Esophagus muscularis mucosa (tissue), 4 donors: ENCODE measurements at regions not wholly inside any gene's neighbourhood (a gene's known extent, or its start where the extent isn't known, plus 50 kb on each side); places are given as distances from the start of the nearest gene placed in this dataset.

Source experiments
- DNase-seq: peaks from one replicate; pipeline ENCODE4 v3.0.0-alpha.2; 2017; ENCODE audit errors: extremely low spot score
- H3K27ac ChIP-seq, 4 donors: fragments of 200-600 bp; sonication (generic); replicated peaks in 1 of 4; 1 replicate in 3 of 4; 2 replicates in 1 of 4; pipeline ENCODE4 v1.5.1; 2016 to 2019; ENCODE audit warnings: mild to moderate bottlenecking in 1 of 4
- H3K27me3 ChIP-seq, 4 donors: fragments of 200-600 bp; sonication (generic); one replicate each; pipeline versions ENCODE4 v1.5.1 to v1.6.0; 2016 to 2019
- H3K36me3 ChIP-seq, 4 donors: fragments of 200-600 bp; sonication (generic); one replicate each; pipeline ENCODE4 v1.5.1; 2016 to 2019
- H3K4me1 ChIP-seq, 4 donors: fragments of 200-600 bp; sonication (generic); one replicate each; pipeline ENCODE4 v1.5.1; 2016 to 2019
- H3K4me3 ChIP-seq, 4 donors: fragments of 200-600 bp; sonication (generic); 1 replicate in 2 of 4; 2 replicates in 2 of 4; pipeline ENCODE4 v1.5.1; 2016 to 2019; ENCODE audit warnings: mild to moderate bottlenecking in 4 of 4, moderate library complexity in 1 of 4
- H3K9me3 ChIP-seq, 4 donors: fragments of 200-600 bp; sonication (generic); 1 replicate in 3 of 4; 2 replicates in 1 of 4; pipeline ENCODE4 v1.5.1; 2016 to 2019
- CTCF ChIP-seq, 3 experiments: fragments of 200-600 bp in 2 of 3; fragments of 450-650 bp in 1 of 3; sonication (generic) in 2 of 3; IDR thresholded peaks; one replicate each; pipeline ENCODE4 v1.5.1; 2017 to 2019; ENCODE audit warnings: antibody characterized with exemption in 3 of 3, mild to moderate bottlenecking in 2 of 3, moderate library complexity in 1 of 3
- EP300 ChIP-seq: sonication (generic); formaldehyde crosslinking; IDR thresholded peaks from one replicate; pipeline ENCODE4 v1.6.1; 2017; ENCODE audit warnings: antibody characterized with exemption
- POLR2A ChIP-seq: fragments of 450-650 bp; IDR thresholded peaks from one replicate; pipeline ENCODE4 v1.6.1; 2017; ENCODE audit warnings: antibody characterized with exemption, moderate library complexity, mild to moderate bottlenecking, low read depth
- POLR2AphosphoS5 ChIP-seq, 2 donors: sonication (generic); formaldehyde crosslinking; IDR thresholded peaks; one replicate each; pipeline ENCODE4 v1.6.1; 2017; ENCODE audit warnings: antibody characterized with exemption in 2 of 2
- WGBS: methylation state at CpG from one replicate; pipeline ENCODE4 v1.1.5; 2018; 5-methylcytosine and 5-hydroxymethylcytosine counted together
- intact Hi-C: fragments of 100-400 bp; cut with DNase I; formaldehyde crosslinking; loops from one replicate; pipeline ENCODE4 v1.15.1; 2023

GRCh38 chr6:43843097-43843645 is 73.2 kb downstream of the VEGFA start:
- Histone ChIP-seq H3K9me3 (no peaks in the 10 kb centered on the region), H3K27ac (no peak overlapping the region), H3K4me1 (peaks cover 0 to 3% (median 0%) of the 10 kb centered on the region in 4 donors), H3K27me3 (no peaks in the 10 kb centered on the region), H3K36me3 (no peaks in the 10 kb centered on the region), H3K4me3 (no peak overlapping the region)
- intact Hi-C loops, result no loop called here
- TF ChIP-seq EP300 (no peak), CTCF (IDR thresholded peaks at IDR 0.05) (no peak), POLR2A (no peak), POLR2AphosphoS5 (IDR thresholded peaks at IDR 0.05) (no peak)
- no peak for DNase-seq
- 63% methylated on average over 5 of the region's 5 CpGs for WGBS

GRCh38 chr6:43842231-43842794 is 72.3 kb downstream of the VEGFA start:
- TF ChIP-seq CTCF (IDR thresholded peaks at IDR 0.05), result no peak
- TF ChIP-seq POLR2AphosphoS5 (IDR thresholded peaks at IDR 0.05), result no peak
- TF ChIP-seq EP300, result no peak
- no peak for TF ChIP-seq POLR2A
- Histone ChIP-seq H3K36me3 (no peaks in the 10 kb centered on the region), H3K27me3 (no peaks in the 10 kb centered on the region), H3K27ac (no peak overlapping the region), H3K9me3 (no peaks in the 10 kb centered on the region), H3K4me3 (no peak overlapping the region), H3K4me1 (peaks cover 0 to 5% (median 0%) of the 10 kb centered on the region in 4 donors)
- intact Hi-C loops, result no loop called here
- DNase-seq, result no peak
- WGBS, result 77% methylated on average over 10 of the region's 10 CpGs

- Histone ChIP-seq H3K36me3 (no peaks in the 10 kb centered on the region), H3K4me3 (no peak overlapping the region), H3K27ac (no peak overlapping the region), H3K27me3 (no peaks in the 10 kb centered on the region), H3K4me1 (peaks cover 0 to 5% (median 0%) of the 10 kb centered on the region in 4 donors), H3K9me3 (no peaks in the 10 kb centered on the region)
- intact Hi-C loops, result no loop called here
- no peak for TF ChIP-seq EP300
- TF ChIP-seq CTCF (IDR thresholded peaks at IDR 0.05), result no peak
- TF ChIP-seq POLR2AphosphoS5 (IDR thresholded peaks at IDR 0.05), result no peak
- no peak for TF ChIP-seq POLR2A
- WGBS, result 54% methylated on average over 5 of the region's 5 CpGs
- no peak for DNase-seq
Measured at GRCh38 chr6:43840490-43841218, 70.6 kb downstream of the VEGFA start.

- no peak for DNase-seq
- H3K9me3 ChIP-seq, result no peaks in the 10 kb centered on the region
- no peaks in the 10 kb centered on the region for H3K27me3 ChIP-seq
- H3K4me1 ChIP-seq, result peaks cover 0 to 5% (median 0%) of the 10 kb centered on the region in 4 donors
- H3K36me3 ChIP-seq, result no peaks in the 10 kb centered on the region
- H3K4me3 ChIP-seq, result no peak overlapping the region
- H3K27ac ChIP-seq, result peak overlapping the region in 1 of 4 donors; percentile 6
- intact Hi-C loops, result no loop called here
- TF ChIP-seq POLR2A (no peak), CTCF (IDR thresholded peaks at IDR 0.05) (peak in 2 of 3 experiments; percentile 14 to 24)
- WGBS, result 79% methylated on average over 6 of the region's 9 CpGs
Measured at GRCh38 chr6:43838276-43839036, 68.4 kb downstream of the VEGFA start.
